BJ (cell line): ENCODE measurements at regions not wholly inside any gene's neighbourhood (a gene's known extent, or its start where the extent isn't known, plus 50 kb on each side); places are given as distances from the start of the nearest gene placed in this dataset.
A peak's percentile ranks its signal among the peaks of the same experiment; 100 is the strongest.
"Not testable (repeated sequence)": the region's sequence is repeated elsewhere in the genome, so short reads cannot be mapped to it uniquely, and the experiment has no call there.

Experiments
- CTCF ChIA-PET: fragments of 350-600 bp; formaldehyde crosslinking; extraction: SDS; loops from one replicate; lab custom pipeline; 2021; ENCODE audit warnings: antibody characterized with exemption, inconsistent platforms; lab: Yijun Ruan, JAX
- POLR2A ChIA-PET: fragments of 300-600 bp; sonication (Branson Sonifier 250); formaldehyde crosslinking; extraction: SDS; loops from one replicate; lab custom pipeline; 2021; ENCODE audit warnings: antibody characterized with exemption; lab: Charles Lee
- DNase-seq: peaks from one replicate; pipeline ENCODE4 v3.0.0-alpha.2; 2011; ENCODE audit warnings: low read depth
- H3K27me3 ChIP-seq: 2 replicates; pipeline ENCODE4 v1.6.0; 2011; ENCODE audit warnings: low read length; ENCODE audit not compliant: control insufficient read depth, insufficient read depth
- H3K36me3 ChIP-seq: 2 replicates; pipeline ENCODE4 v1.5.1; 2011; ENCODE audit warnings: low read length; ENCODE audit not compliant: control insufficient read depth, insufficient read depth
- H3K4me3 ChIP-seq: 2 replicates; pipeline ENCODE4 v1.5.1; 2011; ENCODE audit warnings: low read depth, mild to moderate bottlenecking, control low read depth, low read length
- CTCF ChIP-seq: IDR thresholded peaks from 2 replicates; pipeline ENCODE4 v1.5.1; 2011; ENCODE audit warnings: low read depth, mild to moderate bottlenecking, control low read depth, inconsistent platforms, low read length, moderate library complexity; ENCODE audit not compliant: insufficient read depth

GRCh38 chr1:161439280-161440232 is 65.7 kb upstream of the FCGR2A start:
- no peaks in the 10 kb centered on the region for H3K36me3 ChIP-seq
- ChIA-PET POLR2A (interaction anchor here (0.6 kb wide), 1 partner anchor 36 kb away, joined by 3 read pairs; no protein-coding TSS in a partner anchor), CTCF (interaction anchor here (0.6 to 1.8 kb wide), 8 partner anchors 8 to 177 kb away, joined by 3 to 9 read pairs (median 3); no protein-coding TSS in a partner anchor)
- no peak for TF ChIP-seq CTCF
- H3K4me3 ChIP-seq: peak overlapping the region; percentile 30
- no peaks in the 10 kb centered on the region for H3K27me3 ChIP-seq
- DNase-seq: no peak

GRCh38 chr1:161433191-161433590 is 65.5 kb upstream of the CFAP126 start:
- H3K36me3 ChIP-seq, H3K4me3 ChIP-seq, H3K27me3 ChIP-seq, DNase-seq, CTCF ChIA-PET, POLR2A ChIA-PET: not testable (repeated sequence)

GRCh38 chr1:161432091-161432490 is 64.4 kb upstream of the CFAP126 start:
- TF ChIP-seq CTCF: no peak
- DNase-seq: no peak
- no peak overlapping the region for H3K4me3 ChIP-seq
- CTCF ChIA-PET: interaction anchor here (1.2 kb wide), 1 partner anchor 8 kb away, joined by 5 read pairs; no protein-coding TSS in a partner anchor
- H3K27me3 ChIP-seq: no peaks in the 10 kb centered on the region
- POLR2A ChIA-PET: no interaction called here
- H3K36me3 ChIP-seq: no peaks in the 10 kb centered on the region

GRCh38 chr1:161427733-161428516 is 60.2 kb upstream of the CFAP126 start:
- no peak overlapping the region for H3K4me3 ChIP-seq
- CTCF ChIA-PET: interaction anchor here (0.7 to 2.1 kb wide), 2 partner anchors 10 to 12 kb away, joined by 4 to 9 read pairs; no protein-coding TSS in a partner anchor

GRCh38 chr1:161422914-161423313 is 55.2 kb upstream of the CFAP126 start:
- DNase-seq, POLR2A ChIA-PET, H3K27me3 ChIP-seq, CTCF ChIA-PET, H3K36me3 ChIP-seq, H3K4me3 ChIP-seq: not testable (repeated sequence)

More at GRCh38 chr1:161427733-161428516, 60.2 kb upstream of the CFAP126 start:
- no peak for DNase-seq
- TF ChIP-seq CTCF: no peak
- POLR2A ChIA-PET: no interaction called here
- H3K36me3 ChIP-seq: no peaks in the 10 kb centered on the region
- H3K27me3 ChIP-seq: no peaks in the 10 kb centered on the region

- H3K27me3 ChIP-seq: no peaks in the 10 kb centered on the region
- ChIA-PET POLR2A (no interaction called here), CTCF (interaction anchor here (0.6 to 1.3 kb wide), 2 partner anchors 19 to 755 kb away, joined by 3 read pairs; no protein-coding TSS in a partner anchor)
- DNase-seq: no peak
- no peaks in the 10 kb centered on the region for H3K36me3 ChIP-seq
- TF ChIP-seq CTCF: no peak
- H3K4me3 ChIP-seq: no peak overlapping the region
Observed at GRCh38 chr1:161421456-161421855, 53.8 kb upstream of the CFAP126 start.
